HEK293 (cell line): ENCODE measurements at regions not wholly inside any gene's neighbourhood (a gene's known extent, or its start where the extent isn't known, plus 50 kb on each side); places are given as distances from the start of the nearest gene placed in this dataset.
"Not testable (repeated sequence)": the region's sequence is repeated elsewhere in the genome, so short reads cannot be mapped to it uniquely, and the experiment has no call there.

Experiments used
- CTCF ChIA-PET: fragments of 350-600 bp; formaldehyde crosslinking; extraction: SDS; loops from one replicate; lab custom pipeline; 2021; ENCODE audit warnings: antibody characterized with exemption; lab: Yijun Ruan, JAX
- POLR2A ChIA-PET: fragments of 300-600 bp; formaldehyde crosslinking; extraction: SDS; loops from one replicate; lab custom pipeline; 2020; ENCODE audit warnings: antibody characterized with exemption, inconsistent platforms; lab: Yijun Ruan, JAX
- H3K27ac ChIP-seq: fragments of 200-500 bp; sonication (Bioruptor generic); 2 replicates; pipeline ENCODE4 v1.5.1; 2014; ENCODE audit warnings: low read depth, low read length, control low read depth, inconsistent platforms; ENCODE audit errors: extremely low read depth
- H3K36me3 ChIP-seq, 2 experiments: fragments of 200-500 bp in 1 of 2; sonication (Bioruptor generic) in 1 of 2; 1 replicate in 1 of 2; 2 replicates in 1 of 2; pipeline ENCODE4 v1.5.1; 2014 to 2017; ENCODE audit warnings: inconsistent platforms in 2 of 2, low read length in 2 of 2; ENCODE audit not compliant: control insufficient read depth in 2 of 2, insufficient read depth in 1 of 2
- H3K4me1 ChIP-seq: fragments of 200-500 bp; sonication (Bioruptor generic); 2 replicates; pipeline ENCODE4 v1.5.1; 2014; ENCODE audit warnings: mild to moderate bottlenecking, low read length, inconsistent platforms; ENCODE audit not compliant: control insufficient read depth, insufficient read depth
- H3K4me3 ChIP-seq: 2 replicates; pipeline ENCODE4 v1.5.1; 2011; ENCODE audit warnings: low read depth, mild to moderate bottlenecking, control low read depth, low read length, moderate library complexity
- H3K9me3 ChIP-seq: fragments of 200-500 bp; sonication (Bioruptor generic); 2 replicates; pipeline ENCODE4 v1.5.1; 2014; ENCODE audit warnings: low read depth, low read length, inconsistent platforms; ENCODE audit not compliant: control insufficient read depth, insufficient read depth
- KLF1 ChIP-seq: fragments of 450-650 bp; formaldehyde crosslinking; IDR thresholded peaks from 2 replicates; pipeline ENCODE4 v1.5.1; 2016; ENCODE audit warnings: missing biosample characterization, missing genetic modification characterization
- ZNF114 ChIP-seq: fragments of 450-650 bp; formaldehyde crosslinking; IDR thresholded peaks from 2 replicates; pipeline ENCODE4 v1.5.0; 2017; ENCODE audit warnings: missing biosample characterization, missing genetic modification characterization
- ZNF214 ChIP-seq: fragments of 450-650 bp; formaldehyde crosslinking; IDR thresholded peaks from 2 replicates; pipeline ENCODE4 v1.5.1; 2017; ENCODE audit warnings: missing biosample characterization, mild to moderate bottlenecking, missing genetic modification characterization, borderline replicate concordance
- ZNF335 ChIP-seq: fragments of 450-650 bp; formaldehyde crosslinking; conservative IDR thresholded peaks from 2 replicates; pipeline ENCODE4 v1.5.1; 2016; ENCODE audit warnings: missing biosample characterization, missing genetic modification characterization
- ZNF350 ChIP-seq: fragments of 450-650 bp; formaldehyde crosslinking; IDR thresholded peaks from 2 replicates; pipeline ENCODE4 v1.5.0; 2017; ENCODE audit warnings: missing biosample characterization, mild to moderate bottlenecking, missing genetic modification characterization
- ZNF354C ChIP-seq: fragments of 450-650 bp; formaldehyde crosslinking; IDR thresholded peaks from 2 replicates; pipeline ENCODE4 v1.5.1; 2016; ENCODE audit warnings: missing biosample characterization, missing genetic modification characterization, low read depth, borderline replicate concordance
- ZNF530 ChIP-seq: fragments of 450-650 bp; formaldehyde crosslinking; IDR thresholded peaks from 2 replicates; pipeline ENCODE4 v1.5.1; 2016; ENCODE audit warnings: low read depth, missing biosample characterization, missing genetic modification characterization
- ZNF555 ChIP-seq: fragments of 450-650 bp; formaldehyde crosslinking; conservative IDR thresholded peaks from 2 replicates; pipeline ENCODE4 v1.5.1; 2017; ENCODE audit warnings: missing biosample characterization, mild to moderate bottlenecking, missing genetic modification characterization, inconsistent platforms
- ZNF571 ChIP-seq: fragments of 450-650 bp; formaldehyde crosslinking; IDR thresholded peaks from 2 replicates; pipeline ENCODE4 v1.5.0; 2017; ENCODE audit warnings: missing biosample characterization, missing genetic modification characterization
- ZNF596 ChIP-seq: fragments of 450-650 bp; IDR thresholded peaks from 2 replicates; pipeline ENCODE4 v1.5.0; 2018; ENCODE audit warnings: missing biosample characterization, mild to moderate bottlenecking, missing genetic modification characterization, moderate library complexity
- ZNF626 ChIP-seq: fragments of 450-650 bp; sonication (Bioruptor Pico); formaldehyde crosslinking; IDR thresholded peaks from 2 replicates; pipeline ENCODE4 v1.5.1; 2018; ENCODE audit warnings: missing biosample characterization, missing genetic modification characterization, inconsistent platforms
- ZXDB ChIP-seq: fragments of 450-650 bp; formaldehyde crosslinking; IDR thresholded peaks from 2 replicates; pipeline ENCODE4 v1.5.1; 2016; ENCODE audit warnings: missing biosample characterization, missing genetic modification characterization
- TF ChIP-seq, protein P1 (sequence below): fragments of 450-650 bp; formaldehyde crosslinking; IDR thresholded peaks from 2 replicates; pipeline ENCODE4 v1.5.1; 2016; ENCODE audit warnings: missing biosample characterization, missing genetic modification characterization
- TF ChIP-seq, protein P2 (sequence below): fragments of 450-650 bp; formaldehyde crosslinking; IDR thresholded peaks from 2 replicates; pipeline ENCODE4 v1.5.1; 2017; ENCODE audit warnings: missing biosample characterization, missing genetic modification characterization
- TF ChIP-seq, protein P3 (sequence below): sonication (generic); formaldehyde crosslinking; IDR thresholded peaks from 2 replicates; pipeline ENCODE4 v1.8.1; 2022; ENCODE audit warnings: mild to moderate bottlenecking, moderate library complexity, missing genetic modification reagents
- TF ChIP-seq, protein P4 (sequence below): fragments of 450-650 bp; formaldehyde crosslinking; IDR thresholded peaks from 2 replicates; pipeline ENCODE4 v1.5.1; 2017; ENCODE audit warnings: missing biosample characterization, mild to moderate bottlenecking, missing genetic modification characterization, moderate library complexity

DNA sequence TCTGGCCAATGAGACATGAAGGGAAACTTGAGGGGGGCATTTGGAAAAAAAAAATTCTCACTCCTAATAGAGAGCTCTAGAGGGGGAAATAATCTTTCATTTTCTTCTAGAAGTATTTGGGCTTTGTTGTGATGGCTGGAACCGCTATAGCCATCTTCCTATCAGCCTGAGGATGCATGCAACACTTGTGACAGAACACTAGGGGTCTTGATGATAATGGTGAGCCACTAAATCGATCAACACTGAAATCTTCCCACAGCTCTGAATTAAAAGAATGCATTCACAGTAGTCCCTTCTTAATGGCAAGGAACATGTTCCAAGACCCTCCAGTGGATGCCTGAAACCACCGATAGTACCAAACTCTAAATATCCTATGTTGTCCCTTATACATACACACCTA lies 325.3 kb downstream of the LNPK start:
- TF ChIP-seq ZNF335 (tag by site-specific recombination) = no peak
- no peak for TF ChIP-seq ZNF354C (tag by site-specific recombination)
- TF ChIP-seq, protein P1, sequence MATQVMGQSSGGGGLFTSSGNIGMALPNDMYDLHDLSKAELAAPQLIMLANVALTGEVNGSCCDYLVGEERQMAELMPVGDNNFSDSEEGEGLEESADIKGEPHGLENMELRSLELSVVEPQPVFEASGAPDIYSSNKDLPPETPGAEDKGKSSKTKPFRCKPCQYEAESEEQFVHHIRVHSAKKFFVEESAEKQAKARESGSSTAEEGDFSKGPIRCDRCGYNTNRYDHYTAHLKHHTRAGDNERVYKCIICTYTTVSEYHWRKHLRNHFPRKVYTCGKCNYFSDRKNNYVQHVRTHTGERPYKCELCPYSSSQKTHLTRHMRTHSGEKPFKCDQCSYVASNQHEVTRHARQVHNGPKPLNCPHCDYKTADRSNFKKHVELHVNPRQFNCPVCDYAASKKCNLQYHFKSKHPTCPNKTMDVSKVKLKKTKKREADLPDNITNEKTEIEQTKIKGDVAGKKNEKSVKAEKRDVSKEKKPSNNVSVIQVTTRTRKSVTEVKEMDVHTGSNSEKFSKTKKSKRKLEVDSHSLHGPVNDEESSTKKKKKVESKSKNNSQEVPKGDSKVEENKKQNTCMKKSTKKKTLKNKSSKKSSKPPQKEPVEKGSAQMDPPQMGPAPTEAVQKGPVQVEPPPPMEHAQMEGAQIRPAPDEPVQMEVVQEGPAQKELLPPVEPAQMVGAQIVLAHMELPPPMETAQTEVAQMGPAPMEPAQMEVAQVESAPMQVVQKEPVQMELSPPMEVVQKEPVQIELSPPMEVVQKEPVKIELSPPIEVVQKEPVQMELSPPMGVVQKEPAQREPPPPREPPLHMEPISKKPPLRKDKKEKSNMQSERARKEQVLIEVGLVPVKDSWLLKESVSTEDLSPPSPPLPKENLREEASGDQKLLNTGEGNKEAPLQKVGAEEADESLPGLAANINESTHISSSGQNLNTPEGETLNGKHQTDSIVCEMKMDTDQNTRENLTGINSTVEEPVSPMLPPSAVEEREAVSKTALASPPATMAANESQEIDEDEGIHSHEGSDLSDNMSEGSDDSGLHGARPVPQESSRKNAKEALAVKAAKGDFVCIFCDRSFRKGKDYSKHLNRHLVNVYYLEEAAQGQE = no peak
- TF ChIP-seq, protein P2, sequence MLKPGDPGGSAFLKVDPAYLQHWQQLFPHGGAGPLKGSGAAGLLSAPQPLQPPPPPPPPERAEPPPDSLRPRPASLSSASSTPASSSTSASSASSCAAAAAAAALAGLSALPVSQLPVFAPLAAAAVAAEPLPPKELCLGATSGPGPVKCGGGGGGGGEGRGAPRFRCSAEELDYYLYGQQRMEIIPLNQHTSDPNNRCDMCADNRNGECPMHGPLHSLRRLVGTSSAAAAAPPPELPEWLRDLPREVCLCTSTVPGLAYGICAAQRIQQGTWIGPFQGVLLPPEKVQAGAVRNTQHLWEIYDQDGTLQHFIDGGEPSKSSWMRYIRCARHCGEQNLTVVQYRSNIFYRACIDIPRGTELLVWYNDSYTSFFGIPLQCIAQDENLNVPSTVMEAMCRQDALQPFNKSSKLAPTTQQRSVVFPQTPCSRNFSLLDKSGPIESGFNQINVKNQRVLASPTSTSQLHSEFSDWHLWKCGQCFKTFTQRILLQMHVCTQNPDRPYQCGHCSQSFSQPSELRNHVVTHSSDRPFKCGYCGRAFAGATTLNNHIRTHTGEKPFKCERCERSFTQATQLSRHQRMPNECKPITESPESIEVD (tag by site-specific recombination) = no peak
- no peak for TF ChIP-seq ZNF530 (tag by site-specific recombination)
- no peak for TF ChIP-seq ZNF350
- TF ChIP-seq ZNF571 (tag by site-specific recombination) = no peak
- no peak for TF ChIP-seq KLF1
- no peak for TF ChIP-seq ZNF214 (tag by site-specific recombination)
- ChIA-PET CTCF (interaction anchor here (0.6 to 1.0 kb wide), 3 partner anchors 27 to 369 kb away, joined by 3 to 4 read pairs (median 3); no protein-coding TSS in a partner anchor), POLR2A (no interaction called here)
- Histone ChIP-seq H3K27ac (no peak overlapping the region), H3K4me1 (no peaks in the 10 kb centered on the region), H3K4me3 (no peak overlapping the region), H3K36me3 (no peaks in the 10 kb centered on the region), H3K9me3 (no peaks in the 10 kb centered on the region)

DNA sequence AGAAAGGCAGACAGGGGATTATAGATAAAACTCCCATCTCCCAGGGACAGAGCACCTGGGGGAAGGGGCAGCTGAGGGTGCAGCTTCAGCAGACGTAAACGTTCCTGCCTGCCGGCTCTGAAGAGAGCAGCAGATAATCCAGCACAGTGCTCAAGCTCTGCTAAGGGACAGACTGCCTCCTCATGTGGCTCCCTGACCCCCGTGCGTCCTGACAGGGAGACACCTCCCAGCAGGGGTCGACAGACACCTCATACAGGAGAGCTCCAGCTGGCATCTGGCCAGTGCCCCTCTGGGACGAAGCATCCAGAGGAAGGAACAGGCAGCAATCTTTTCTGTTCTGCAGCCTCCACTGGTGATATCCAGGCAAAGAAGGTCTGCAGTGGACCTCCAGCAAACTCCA lies 333.3 kb downstream of the LNPK start:
- H3K27ac ChIP-seq, H3K9me3 ChIP-seq, H3K4me3 ChIP-seq, POLR2A ChIA-PET, H3K36me3 ChIP-seq, H3K4me1 ChIP-seq: not testable (repeated sequence)
- CTCF ChIA-PET = interaction anchor here (0.6 to 1.9 kb wide), 4 partner anchors 22 to 316 kb away, joined by 3 to 8 read pairs (median 3); no protein-coding TSS in a partner anchor

DNA sequence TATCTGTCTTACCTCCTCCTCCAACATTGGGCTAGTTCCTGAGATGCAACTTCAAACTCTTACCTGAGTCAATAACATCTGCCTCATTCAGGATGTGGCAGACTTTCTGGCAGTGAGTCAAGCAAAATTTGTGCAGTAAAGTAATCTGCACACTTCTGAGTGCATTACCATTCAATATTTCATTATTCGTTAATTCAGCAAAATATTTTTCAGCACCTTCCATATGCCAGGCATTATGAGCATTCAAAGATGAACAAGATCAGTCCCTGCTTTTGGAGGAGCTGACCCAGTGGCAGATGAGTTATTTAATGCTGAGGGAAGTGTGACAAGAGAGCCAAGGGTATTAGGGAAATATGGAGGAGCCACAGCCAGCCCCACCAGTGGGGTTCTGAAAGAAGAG lies 339.7 kb downstream of the LNPK start:
- TF ChIP-seq ZXDB (tag by site-specific recombination) (no peak), ZNF596 (tag by site-specific recombination) (no peak), ZNF626 (tag by site-specific recombination) (no peak), ZNF555 (no peak), ZNF114 (tag by site-specific recombination) (no peak)
- TF ChIP-seq, protein P3, sequence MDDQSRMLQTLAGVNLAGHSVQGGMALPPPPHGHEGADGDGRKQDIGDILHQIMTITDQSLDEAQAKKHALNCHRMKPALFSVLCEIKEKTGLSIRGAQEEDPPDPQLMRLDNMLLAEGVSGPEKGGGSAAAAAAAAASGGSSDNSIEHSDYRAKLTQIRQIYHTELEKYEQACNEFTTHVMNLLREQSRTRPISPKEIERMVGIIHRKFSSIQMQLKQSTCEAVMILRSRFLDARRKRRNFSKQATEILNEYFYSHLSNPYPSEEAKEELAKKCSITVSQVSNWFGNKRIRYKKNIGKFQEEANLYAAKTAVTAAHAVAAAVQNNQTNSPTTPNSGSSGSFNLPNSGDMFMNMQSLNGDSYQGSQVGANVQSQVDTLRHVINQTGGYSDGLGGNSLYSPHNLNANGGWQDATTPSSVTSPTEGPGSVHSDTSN (CRISPR knock-in tag) = no peak
- TF ChIP-seq, protein P4, sequence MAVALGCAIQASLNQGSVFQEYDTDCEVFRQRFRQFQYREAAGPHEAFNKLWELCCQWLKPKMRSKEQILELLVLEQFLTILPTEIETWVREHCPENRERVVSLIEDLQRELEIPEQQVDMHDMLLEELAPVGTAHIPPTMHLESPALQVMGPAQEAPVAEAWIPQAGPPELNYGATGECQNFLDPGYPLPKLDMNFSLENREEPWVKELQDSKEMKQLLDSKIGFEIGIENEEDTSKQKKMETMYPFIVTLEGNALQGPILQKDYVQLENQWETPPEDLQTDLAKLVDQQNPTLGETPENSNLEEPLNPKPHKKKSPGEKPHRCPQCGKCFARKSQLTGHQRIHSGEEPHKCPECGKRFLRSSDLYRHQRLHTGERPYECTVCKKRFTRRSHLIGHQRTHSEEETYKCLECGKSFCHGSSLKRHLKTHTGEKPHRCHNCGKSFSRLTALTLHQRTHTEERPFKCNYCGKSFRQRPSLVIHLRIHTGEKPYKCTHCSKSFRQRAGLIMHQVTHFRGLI (tag by site-specific recombination) = no peak
- TF ChIP-seq, all 188 proteins: peak for 0
- H3K36me3 ChIP-seq = no peaks in the 10 kb centered on the region
- no peaks in the 10 kb centered on the region for H3K9me3 ChIP-seq
- no peaks in the 10 kb centered on the region for H3K4me1 ChIP-seq
- POLR2A ChIA-PET = no interaction called here
- no peak overlapping the region for H3K27ac ChIP-seq
- H3K4me3 ChIP-seq = no peak overlapping the region
- CTCF ChIA-PET = interaction anchor here (0.7 kb wide), 1 partner anchor 40 kb away, joined by 3 read pairs; no protein-coding TSS in a partner anchor
